NCI-H1436 treated with DMSO at 0.1 percent for 48 hours (cell line): ENCODE measurements at regions not wholly inside any gene's neighbourhood (a gene's known extent, or its start where the extent isn't known, plus 50 kb on each side); places are given as distances from the start of the nearest gene placed in this dataset.
"Not testable (repeated sequence)": the region's sequence is repeated elsewhere in the genome, so short reads cannot be mapped to it uniquely, and the experiment has no call there.

Source experiments
- DNase-seq: peaks from one replicate; lab custom pipeline; 2025; lab: John Stamatoyannopoulos, UW

GRCh38 chr4:79217025-79217424, 108.8 kb downstream of the NAA11 start:
- no peak for DNase-seq

- DNase-seq, result no peak
Observed at GRCh38 chr4:79213702-79214101, 112.2 kb downstream of the NAA11 start.

- no peak for DNase-seq
Observed at GRCh38 chr4:79213010-79213409, 112.9 kb downstream of the NAA11 start.

GRCh38 chr4:79212311-79212710, 113.5 kb downstream of the NAA11 start:
- DNase-seq, result no peak

DNA sequence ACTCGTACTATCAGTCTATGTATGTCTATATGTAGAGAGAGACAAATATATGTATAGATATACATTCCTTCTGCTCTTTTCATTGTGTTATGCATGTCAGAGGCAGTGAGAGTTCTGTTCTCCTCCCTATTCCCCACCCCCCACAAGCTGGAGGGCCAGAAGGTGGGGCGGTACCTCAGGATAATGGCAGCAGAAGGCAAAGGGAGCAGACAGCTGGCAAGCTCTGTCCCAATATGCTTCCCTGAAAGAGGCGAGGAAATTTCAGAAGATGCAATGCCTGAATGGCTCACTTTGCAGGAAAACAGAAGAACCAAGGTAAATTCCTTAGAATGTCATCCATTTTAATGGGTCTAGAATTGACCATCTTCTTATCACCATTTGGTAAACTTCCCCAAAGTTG, 114.4 kb downstream of the NAA11 start:
- no peak for DNase-seq

- DNase-seq, result no peak
Observed at GRCh38 chr4:79210636-79211049, 115.2 kb downstream of the NAA11 start.

DNA sequence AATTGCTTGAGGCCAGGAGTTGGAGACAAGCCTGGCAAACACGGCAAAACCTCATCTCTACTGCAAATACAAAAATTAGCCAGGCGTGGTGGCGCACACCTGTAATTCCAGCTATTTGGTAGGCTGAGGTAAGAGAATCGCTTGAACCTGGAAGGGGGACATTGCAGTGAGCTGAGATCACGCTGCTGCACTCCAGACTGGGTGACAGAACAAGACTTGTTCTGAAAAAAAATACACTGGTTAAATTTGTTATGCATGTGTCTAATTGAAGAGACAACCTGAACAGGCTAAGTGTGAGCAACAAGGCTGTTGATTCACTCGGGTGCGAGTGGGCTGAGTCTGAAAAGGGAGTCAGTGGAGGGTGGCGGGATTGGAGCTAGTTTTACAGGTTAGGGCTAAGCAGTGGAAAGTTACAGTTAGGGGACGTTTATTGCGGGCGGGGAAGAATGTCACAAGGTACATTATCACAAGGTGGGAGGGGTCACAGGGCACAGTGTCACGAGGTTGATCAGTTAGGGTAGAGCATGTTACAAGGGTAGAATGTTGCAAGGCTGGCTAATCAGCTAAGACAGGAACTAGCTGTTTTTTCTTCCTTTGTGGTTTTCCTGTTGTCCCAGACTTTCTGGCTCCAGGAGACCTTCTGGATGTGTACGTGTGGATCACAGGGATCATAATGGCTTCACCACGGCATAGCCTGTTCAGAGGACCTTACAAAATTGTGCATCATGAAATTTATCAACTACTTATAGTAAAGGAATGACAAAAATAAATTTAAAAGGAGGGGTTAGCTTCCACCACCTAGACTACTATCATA, 115.8 kb downstream of the NAA11 start:
- no peak for DNase-seq

DNA sequence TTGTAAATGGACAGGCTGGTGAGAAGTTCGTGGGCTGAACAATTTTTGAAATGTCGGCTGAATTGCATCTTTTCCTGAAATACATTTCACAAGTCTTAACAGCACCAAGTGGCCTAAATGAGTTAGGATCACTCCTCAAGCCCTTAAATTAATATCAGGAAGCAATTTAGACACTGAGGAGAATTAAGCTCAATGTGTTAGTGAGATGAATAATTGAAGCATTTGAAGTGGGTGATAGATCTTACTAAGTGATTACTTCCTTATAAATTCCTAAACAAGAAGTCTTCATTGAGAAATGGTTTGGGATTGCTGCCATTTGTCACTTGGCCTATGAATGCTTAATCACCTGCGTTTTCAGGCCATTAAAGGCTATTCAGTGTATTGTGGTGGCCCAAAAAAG, 116.8 kb downstream of the NAA11 start:
- DNase-seq, result no peak

- no peak for DNase-seq
Observed at GRCh38 chr4:79207281-79207680, 118.6 kb downstream of the NAA11 start.

GRCh38 chr4:79206660-79207059, 119.2 kb downstream of the NAA11 start:
- no peak for DNase-seq

DNA sequence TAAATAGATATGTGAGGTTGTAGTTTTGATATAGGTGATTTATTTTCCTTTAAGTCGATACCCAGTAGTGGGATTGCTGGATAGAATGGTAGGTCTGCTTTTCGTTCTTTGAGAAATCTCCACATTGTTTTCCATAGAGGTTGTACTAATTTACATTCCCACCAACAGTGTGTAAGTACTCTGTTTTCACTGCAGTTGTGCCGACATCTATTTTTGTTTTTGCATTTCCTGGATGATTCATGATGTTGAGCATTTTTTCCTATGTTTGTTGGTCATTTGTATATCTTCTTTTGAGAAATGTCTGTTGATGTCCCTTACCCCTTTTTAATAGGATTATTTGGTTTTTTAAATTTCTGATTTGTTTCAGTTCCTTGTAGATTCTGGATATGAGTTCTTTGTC, 120.7 kb downstream of the NAA11 start:
- DNase-seq, result no peak

DNA sequence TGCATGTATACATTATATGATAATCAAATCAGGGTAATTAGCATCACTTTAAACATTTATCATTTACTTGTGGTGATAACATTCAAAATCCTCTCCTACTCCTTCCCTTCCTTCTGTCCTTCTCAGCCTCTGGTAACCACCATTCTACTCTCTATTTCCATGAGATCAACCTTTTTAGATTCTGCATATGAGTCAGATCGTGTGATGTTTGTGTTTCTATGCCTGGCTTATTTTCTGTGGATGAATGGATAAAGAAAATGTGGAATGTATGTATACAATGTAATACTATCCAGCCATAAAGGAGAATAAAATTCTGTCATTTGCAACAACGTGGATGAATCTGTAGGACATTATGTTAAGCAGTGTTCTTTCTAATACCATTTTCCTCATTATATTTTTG, 123.9 kb downstream of the NAA11 start:
- DNase-seq, result no peak

- peak; percentile 79 for DNase-seq
Observed at GRCh38 chr4:79199743-79200142, 126.1 kb downstream of the NAA11 start.

- DNase-seq, result peak; percentile 98
Observed at GRCh38 chr4:79198951-79199587, 126.8 kb downstream of the NAA11 start.

DNA sequence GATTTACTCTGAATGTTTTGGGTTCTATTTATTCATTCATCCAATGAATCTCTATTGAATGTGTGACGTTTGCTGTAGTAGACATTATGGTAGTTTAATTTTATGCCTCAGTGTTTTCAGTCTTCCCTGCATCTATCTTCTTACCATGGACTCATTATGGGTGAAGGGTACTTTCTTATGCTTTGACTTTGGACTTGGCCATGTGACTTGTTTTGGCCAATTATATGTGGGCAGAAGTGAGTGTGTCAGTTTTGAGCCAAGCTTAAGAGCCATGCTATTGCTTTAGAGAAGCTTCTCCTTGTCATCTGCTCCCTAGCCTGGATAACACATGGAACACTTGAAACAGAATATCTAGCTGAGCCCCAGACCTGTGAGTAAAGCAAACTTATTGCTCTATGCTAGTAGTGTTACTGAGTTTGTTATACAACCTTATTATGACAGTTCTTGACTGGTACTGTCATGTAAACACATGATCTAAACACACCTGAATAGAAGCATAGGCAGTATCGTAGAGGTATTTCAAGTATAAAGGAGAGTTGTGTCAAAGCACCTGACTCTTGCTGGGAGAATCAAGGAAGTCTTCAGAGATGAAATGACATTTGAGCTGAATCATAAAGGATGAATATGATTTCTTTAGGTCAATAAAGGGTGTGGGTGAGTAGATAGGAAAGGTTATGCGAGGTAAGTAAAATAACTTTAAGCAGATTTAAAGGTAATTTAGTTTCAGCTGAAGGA, 128.4 kb downstream of the NAA11 start:
- no peak for DNase-seq

DNA sequence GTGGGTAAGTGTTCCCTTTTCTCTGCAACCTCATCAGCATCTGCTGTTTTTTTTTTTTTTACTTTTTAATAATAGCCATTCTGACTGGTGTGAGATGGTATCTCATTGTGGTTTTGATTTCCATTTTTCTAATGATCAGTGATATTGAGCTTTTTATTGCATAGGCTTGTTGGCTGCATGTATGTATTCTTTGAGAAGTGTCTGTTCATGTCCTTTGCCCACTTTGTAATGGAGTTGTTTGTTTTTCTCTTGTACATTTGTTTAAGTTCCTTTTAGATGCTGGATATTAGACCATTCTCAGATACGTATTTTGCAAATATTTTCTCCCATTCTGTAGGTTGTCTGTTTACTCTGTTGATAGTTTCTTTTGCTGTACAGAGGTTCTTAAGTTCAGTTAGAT, 134.6 kb downstream of the NAA11 start:
- not testable (repeated sequence) for DNase-seq

DNA sequence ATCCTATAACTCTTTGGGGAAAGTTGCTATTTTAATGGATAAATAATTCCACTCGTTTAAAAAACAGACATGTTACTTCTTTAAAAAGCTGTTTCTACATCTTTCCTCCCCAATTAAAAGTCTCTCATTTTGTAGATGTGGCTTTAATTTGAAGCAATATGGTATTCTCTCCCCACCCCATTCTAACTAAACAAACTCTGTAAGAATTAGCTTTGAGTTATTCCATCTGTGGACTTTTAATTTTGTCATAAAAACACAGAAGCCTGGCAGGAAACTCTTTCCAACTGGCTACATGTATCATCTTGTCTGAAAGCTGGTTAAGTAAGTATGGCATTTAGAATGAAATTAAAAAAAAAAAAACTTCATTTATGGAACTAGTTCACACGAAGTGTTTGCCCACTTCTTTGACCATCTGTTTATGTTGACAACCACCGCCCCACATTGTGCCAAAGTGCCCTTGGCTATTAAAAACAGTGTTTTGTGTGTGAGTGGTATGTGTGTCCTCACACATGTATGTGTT, 140.3 kb downstream of the NAA11 start:
- no peak for DNase-seq

DNA sequence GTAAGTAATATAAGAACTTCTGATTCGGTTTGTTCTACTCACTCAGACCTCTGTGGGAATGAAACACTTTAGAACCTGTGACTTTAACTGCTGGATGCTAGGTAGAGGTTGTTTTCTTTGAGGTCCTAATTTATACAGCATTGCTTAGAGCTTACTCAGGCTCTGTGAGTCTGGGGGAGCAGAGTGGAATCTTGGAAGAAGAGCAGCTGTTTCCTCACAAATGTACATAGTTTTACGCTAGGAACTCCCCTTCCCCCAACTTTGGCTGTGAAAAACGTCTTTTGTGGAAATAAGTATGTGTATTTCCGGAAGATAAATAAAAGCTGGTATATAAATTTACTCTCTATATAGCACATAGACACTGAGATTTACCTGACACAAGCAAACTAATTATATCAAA, 141.4 kb downstream of the NAA11 start:
- DNase-seq, result no peak

- DNase-seq, result no peak
Observed at GRCh38 chr4:79182209-79182608, 143.7 kb downstream of the NAA11 start.

DNA sequence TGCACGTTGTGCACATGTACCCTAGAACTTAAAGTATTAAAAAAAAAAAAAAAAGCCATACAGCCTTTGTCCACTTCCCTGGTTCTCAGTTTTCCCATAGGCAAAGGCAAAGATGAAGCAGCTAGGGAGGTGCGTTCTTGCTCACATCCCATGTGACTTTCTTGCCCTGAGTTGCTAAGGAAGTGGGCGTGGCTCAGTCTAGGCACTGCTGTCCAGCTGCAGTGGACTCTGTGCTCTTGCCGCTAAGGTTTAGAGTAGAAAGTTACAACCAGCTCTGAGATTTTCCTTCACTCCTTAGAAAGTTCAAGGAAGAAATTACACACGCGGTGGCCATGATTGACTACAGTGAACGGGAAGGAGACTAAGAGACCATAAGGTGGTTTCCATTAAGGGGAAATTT, 144.7 kb downstream of the NAA11 start:
- DNase-seq, result no peak

DNA sequence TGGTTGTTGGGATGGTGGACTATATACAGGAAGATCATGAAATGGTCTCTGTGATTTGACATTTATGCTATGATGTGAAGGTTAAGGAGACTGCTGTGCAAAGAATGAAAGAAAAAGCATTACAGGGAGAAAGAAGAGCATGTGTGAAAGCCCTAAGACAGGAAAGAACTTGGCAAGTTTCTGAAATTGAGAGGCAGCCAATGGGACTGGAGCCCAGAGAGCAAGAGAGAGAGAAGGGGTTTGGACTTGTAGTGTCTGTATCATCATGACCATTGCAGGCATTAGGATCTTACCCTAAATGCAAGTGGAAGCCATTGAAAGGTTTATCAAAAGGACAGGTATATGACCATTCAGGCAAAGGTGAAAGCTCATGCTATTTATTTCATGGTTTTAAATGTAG, 147.1 kb downstream of the NAA11 start:
- no peak for DNase-seq

DNA sequence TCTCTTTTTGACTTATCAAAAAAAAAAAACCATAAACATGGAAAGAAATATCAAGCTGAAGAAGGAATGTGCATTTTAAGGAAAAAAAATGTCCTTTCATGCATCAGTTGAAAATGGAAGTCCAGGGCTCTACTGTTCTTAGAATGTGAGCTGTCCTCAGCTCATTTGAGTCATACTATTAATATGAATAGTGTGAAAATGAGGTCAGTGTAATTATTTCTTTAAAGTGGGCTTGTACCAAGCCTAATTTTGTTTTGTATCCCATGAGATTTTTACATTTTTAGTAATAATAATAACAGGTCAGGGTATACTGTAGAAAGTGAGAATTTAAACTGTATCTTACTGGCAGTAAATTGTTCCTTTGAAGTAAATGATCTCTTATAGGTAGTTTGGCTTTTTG, 148.5 kb downstream of the NAA11 start:
- DNase-seq, result no peak

GRCh38 chr4:79176351-79176750, 149.5 kb downstream of the NAA11 start:
- no peak for DNase-seq
